DMS 273 treated with DMSO at 0.1 percent for 48 hours (cell line): ENCODE measurements at regions not wholly inside any gene's neighbourhood (a gene's known extent, or its start where the extent isn't known, plus 50 kb on each side); places are given as distances from the start of the nearest gene placed in this dataset.
"Not testable (repeated sequence)": the region's sequence is repeated elsewhere in the genome, so short reads cannot be mapped to it uniquely, and the experiment has no call there.

Source experiments
- DNase-seq: peaks from one replicate; lab custom pipeline; 2025; lab: John Stamatoyannopoulos, UW

GRCh38 chr1:143905214-143906179, 66.3 kb downstream of the FAM72C start:
- not testable (repeated sequence) for DNase-seq

DNA sequence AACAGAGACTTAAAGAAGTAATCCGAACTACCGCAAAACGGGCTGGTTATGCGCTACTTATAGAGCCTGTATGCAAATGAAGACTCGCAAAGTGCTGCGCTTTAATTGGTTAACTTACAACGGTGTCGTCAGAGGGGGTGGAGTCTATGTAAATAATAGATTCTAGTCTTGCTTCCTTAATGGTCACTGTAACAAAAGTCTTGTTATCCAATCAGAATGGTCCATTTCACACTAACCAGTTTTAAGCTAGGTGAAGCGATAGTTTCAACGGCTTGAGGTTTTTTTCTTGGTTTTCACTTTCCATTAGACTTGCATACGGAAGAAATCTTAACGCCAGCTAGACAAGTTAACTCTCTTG, 67.2 kb downstream of the FAM72C start:
- not testable (repeated sequence) for DNase-seq

- not testable (repeated sequence) for DNase-seq
Observed at GRCh38 chr1:143903899-143904621, 67.7 kb downstream of the FAM72C start.

DNA sequence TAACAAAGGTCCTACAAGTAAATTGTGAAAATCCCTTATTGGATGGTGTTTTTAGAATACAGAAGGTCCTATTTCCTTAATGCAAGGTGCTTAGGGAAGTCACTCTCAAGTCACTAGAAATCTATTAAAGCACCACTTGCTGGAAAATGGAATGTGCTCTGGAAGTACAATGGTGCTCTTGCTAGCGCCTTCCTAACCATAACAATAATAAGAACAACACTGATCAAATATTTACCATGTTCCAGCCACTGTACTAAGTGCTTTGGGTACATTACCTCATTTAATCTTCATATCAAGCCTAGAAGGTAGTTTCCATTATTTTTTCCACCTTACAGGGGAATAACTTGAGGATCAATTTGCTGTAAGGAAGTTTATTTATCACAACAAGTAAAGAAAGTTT, 75.4 kb downstream of the FAM72C start:
- not testable (repeated sequence) for DNase-seq

DNA sequence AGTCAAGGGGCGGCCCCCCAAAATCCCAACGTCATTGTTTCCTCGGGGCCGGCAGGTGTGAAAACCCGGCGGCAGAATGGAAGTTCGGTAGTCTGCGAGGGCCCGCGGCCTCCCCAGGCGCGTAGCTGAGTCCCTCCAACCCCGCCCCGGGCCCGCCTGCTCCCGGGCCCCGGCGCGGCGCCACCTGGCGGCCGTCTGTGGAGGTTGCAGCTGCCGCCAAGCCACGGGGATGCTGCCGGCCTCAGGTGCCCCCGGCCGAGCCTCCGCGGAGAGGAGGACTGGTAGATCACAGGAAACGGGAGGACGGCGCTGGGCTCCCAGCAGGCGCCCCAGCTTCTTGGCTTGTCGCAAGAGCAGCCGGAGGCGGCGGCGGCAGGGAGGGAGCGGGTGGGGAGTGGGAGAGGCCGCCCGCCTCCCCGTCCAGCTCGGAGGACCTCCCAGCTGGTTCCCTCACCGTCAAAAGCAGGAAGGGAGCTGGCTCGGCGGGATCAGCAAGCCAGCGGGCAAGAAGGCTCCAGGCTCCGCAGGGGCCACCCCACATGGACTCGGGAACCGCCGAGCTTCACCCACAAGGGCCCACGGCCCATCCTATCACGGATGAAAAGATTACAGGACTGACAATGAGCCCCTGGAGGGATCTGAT, 86.7 kb downstream of the FAM72C start:
- not testable (repeated sequence) for DNase-seq

GRCh38 chr1:143884532-143884931, 87.3 kb downstream of the FAM72C start:
- DNase-seq = not testable (repeated sequence)

- not testable (repeated sequence) for DNase-seq
Observed at GRCh38 chr1:143879757-143880536, 91.8 kb downstream of the FAM72C start.

DNA sequence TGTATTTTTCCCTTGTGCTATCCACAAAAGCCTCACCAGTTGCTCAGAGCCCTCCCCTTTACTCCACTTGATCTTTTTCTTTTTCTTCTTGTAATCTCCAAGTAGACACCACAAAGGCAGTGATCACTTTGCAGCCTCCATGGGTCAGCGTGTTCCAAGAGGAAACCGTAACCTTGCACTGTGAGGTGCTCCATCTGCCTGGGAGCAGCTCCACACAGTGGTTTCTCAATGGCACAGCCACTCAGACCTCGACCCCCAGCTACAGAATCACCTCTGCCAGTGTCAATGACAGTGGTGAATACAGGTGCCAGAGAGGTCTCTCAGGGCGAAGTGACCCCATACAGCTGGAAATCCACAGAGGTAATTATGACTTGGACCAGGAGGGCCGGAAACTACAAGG, 95.8 kb downstream of the FAM72C start:
- DNase-seq = not testable (repeated sequence)

GRCh38 chr1:143874625-143875024, 97.2 kb downstream of the FAM72C start:
- DNase-seq = not testable (repeated sequence)

DNA sequence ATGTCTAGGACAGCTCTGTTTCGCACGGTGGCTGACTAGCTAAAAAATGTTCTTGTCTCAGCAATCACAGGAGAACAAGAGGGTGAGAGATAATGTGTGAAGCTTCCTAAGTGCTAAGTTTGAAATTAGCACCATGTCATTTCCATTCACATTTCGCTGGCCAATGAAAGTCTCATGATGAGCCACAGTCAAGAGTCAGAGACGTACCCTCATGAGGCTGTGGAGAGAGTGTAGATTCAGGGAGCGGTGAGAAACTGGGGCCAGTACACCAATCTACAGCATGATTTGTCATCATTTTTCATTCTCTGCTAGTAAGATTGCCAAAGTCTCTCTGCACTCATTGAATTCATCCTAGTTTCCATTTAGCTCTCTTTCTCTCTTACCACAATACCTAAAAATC, 98.1 kb downstream of the FAM72C start:
- DNase-seq = not testable (repeated sequence)

GRCh38 chr1:143870388-143870787, 101.4 kb downstream of the FAM72C start:
- not testable (repeated sequence) for DNase-seq

- not testable (repeated sequence) for DNase-seq
Observed at GRCh38 chr1:143867590-143868220, 104.1 kb downstream of the FAM72C start.

DNA sequence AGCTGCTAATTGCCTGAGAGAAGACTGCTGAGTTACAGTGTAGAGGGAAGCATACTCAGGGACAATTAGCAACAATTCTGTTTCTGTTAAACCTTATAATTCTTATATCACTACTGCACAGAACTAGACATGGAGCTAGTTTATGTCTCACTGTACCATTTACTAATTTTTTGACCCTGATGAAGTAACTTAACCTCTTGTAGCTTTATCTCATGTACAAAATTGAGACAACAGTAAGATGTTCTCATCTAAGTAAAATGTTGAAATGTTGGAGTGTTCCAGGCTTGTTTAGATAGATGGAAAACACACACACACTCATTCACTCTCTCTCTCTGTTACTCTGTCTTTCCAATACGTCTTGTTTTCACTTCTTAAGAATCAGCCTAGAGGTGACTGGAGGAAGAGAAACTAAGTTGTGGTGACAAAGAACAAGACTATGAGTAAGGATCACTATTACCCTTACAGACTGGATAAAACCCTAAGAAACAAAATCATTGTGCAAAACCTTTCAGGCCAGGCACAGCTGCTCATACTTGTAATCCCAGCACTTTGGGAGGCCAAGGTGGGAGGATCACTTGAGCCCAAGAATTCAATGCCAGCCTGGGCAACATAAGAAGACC, 107.8 kb downstream of the FAM72C start:
- DNase-seq = not testable (repeated sequence)

GRCh38 chr1:143862722-143863121, 109.1 kb downstream of the FAM72C start:
- not testable (repeated sequence) for DNase-seq

DNA sequence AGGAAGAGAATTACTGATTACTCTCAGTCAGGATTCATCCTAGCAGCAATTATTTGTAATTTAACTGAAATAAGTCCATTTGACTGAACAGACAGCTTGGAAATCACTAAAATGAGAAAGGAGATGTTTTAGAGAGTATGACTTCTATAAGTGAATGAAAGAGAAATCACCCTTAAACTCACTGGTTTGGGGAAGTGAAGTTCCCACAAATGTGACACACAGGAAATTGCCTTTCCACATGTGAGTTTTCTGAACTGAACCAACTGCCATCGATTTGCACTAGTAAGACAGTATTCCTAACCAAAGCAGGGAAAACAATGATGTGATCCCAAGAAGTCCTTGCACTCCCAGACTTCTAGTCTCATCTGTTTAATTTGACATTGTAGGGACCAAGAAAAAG, 110.5 kb downstream of the FAM72C start:
- DNase-seq = not testable (repeated sequence)

DNA sequence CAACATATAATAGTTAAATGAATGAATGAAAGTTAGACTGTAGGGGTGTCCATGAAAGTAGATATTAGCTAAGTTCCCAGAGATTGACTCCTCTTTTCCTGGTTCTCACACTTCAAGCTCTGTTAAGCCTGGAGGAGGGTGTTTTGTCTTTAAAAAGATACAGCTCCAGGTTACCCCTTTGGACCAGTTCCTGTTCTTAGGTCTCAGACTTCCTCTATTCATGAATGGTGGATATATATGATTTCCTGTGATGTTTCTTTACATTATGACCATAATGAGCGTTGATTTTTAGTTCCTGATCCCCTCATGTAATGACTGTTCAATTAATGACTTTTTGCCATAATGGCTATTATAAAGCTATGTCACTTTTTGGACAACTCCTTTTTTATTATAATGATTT, 115.9 kb downstream of the FAM72C start:
- DNase-seq = not testable (repeated sequence)

DNA sequence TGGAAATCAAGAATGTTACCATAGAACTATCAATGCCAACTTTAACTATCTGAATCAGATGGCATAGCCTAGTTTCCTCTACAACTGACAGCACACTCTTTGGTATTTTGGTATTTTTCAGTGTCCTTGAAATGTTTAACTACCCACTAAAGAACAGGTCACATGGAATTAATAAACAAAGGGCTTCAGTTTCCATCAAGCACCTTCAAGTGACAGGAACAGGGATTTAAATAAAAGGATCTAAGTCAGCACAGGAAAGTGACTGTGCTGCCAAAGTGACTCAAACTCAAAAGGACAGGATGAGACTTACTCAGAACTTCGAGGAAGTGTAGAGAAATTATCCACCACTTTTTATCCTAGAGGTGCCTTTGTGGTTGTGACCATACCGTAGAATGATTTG, 117.7 kb downstream of the FAM72C start:
- DNase-seq = not testable (repeated sequence)

DNA sequence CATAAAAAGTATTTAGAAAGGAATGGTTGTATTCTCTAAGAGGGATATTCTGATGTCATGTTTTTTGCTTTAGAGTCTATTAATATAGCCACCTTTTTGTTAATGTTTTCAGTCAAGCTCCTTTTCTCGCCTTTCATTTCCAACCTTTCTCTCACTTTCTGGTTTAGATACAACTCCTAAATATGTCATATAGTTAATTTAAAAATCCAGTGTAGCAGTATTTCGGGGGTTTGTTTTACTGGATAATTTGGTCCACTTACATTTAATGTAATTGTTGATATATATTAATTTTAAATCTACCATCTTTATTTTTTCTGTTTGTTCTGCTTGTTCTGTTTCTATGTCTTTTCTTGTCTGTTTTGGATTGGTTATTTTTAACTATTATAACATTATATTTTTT, 121.1 kb downstream of the FAM72C start:
- DNase-seq = not testable (repeated sequence)

DNA sequence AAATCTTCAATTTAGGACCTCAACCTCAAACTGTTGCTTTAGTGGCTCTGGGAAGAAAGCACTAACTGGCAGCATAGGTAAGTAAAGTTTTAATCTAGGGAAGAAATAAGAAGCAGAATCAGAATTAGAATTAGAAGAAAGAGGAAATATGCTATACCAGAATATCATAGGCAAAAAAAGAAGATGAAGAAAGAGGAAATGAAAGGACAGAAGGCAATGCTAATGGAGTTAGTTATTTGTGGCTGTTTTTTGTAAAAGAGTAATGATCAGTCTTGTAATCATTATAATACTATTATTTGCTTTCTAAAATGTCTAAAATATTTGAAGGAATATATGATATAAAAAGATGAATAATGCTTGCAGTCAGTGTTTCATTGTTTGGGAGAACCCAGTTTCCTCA, 122.9 kb downstream of the FAM72C start:
- not testable (repeated sequence) for DNase-seq

- not testable (repeated sequence) for DNase-seq
Observed at GRCh38 chr1:143845193-143845592, 126.6 kb downstream of the FAM72C start.

- DNase-seq = not testable (repeated sequence)
Observed at GRCh38 chr1:143842058-143842457, 129.7 kb downstream of the FAM72C start.
